ENCODE measurements at regions not wholly inside any gene's neighbourhood (a gene's known extent, or its start where the extent isn't known, plus 50 kb on each side); places are given as distances from the start of the nearest gene placed in this dataset.

DNA sequence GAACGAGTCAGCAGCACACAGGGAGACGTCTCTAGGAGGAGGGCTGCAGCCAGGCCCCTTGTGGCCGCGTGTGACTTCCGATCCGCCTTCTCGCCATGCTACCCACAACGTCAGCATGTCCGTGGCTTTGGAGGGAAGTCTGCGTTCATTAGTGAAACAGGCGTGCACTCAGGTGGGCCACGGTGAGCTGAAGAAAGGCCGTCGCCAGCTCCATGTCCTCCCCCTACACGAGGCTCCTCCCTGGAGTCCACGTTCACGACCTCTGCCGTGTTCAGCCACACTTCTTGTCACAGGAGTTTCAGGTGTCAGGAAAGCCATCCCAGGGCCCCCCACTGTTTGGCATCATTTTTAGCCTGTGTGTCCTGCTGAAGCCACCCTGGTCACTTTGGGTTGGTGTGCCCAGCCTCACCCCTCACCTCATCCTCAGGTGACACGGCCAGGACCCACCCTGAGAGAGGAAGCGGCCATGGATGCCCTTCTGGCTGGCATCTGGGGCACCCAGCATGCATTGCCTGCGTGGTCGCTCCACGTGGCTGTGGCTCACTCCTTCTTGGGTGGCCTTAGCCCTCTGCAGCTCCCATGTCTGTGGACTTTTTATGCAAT lies 310.6 kb upstream of the SHH start:
- TF ChIP-seq RFXANK (CRISPR knock-in tag; IDR thresholded peaks at IDR 0.05): no peak
- TF ChIP-seq, protein P1, sequence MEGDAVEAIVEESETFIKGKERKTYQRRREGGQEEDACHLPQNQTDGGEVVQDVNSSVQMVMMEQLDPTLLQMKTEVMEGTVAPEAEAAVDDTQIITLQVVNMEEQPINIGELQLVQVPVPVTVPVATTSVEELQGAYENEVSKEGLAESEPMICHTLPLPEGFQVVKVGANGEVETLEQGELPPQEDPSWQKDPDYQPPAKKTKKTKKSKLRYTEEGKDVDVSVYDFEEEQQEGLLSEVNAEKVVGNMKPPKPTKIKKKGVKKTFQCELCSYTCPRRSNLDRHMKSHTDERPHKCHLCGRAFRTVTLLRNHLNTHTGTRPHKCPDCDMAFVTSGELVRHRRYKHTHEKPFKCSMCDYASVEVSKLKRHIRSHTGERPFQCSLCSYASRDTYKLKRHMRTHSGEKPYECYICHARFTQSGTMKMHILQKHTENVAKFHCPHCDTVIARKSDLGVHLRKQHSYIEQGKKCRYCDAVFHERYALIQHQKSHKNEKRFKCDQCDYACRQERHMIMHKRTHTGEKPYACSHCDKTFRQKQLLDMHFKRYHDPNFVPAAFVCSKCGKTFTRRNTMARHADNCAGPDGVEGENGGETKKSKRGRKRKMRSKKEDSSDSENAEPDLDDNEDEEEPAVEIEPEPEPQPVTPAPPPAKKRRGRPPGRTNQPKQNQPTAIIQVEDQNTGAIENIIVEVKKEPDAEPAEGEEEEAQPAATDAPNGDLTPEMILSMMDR (CRISPR knock-in tag; IDR thresholded peaks at IDR 0.05): no peak
- TF ChIP-seq ZNF850 (CRISPR knock-in tag; conservative IDR thresholded peaks at IDR 0.05): no peak
- TF ChIP-seq, protein P2, sequence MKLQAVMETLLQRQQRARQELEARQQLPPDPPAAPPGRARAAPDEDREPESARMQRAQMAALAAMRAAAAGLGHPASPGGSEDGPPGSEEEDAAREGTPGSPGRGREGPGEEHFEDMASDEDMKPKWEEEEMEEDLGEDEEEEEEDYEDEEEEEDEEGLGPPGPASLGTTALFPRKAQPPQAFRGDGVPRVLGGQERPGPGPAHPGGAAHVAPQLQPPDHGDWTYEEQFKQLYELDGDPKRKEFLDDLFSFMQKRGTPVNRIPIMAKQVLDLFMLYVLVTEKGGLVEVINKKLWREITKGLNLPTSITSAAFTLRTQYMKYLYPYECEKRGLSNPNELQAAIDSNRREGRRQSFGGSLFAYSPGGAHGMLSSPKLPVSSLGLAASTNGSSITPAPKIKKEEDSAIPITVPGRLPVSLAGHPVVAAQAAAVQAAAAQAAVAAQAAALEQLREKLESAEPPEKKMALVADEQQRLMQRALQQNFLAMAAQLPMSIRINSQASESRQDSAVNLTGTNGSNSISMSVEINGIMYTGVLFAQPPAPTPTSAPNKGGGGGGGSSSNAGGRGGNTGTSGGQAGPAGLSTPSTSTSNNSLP (IDR thresholded peaks at IDR 0.05; ENCODE audit: low read depth, low read length): no peak

Data from HepG2 (cell line).